HFFc6 (cell line): ENCODE measurements at regions not wholly inside any gene's neighbourhood (a gene's known extent, or its start where the extent isn't known, plus 50 kb on each side); places are given as distances from the start of the nearest gene placed in this dataset.

ENCODE experiments used
- DNase-seq: peaks from one replicate; pipeline ENCODE4 v3.0.0-alpha.2; 2018
- H3K27ac Mint-ChIP-seq: 2 replicates; pipeline ENCODE4 v1.8.0; 2020; ENCODE audit warnings: mild to moderate bottlenecking, mixed read lengths
- H3K27me3 Mint-ChIP-seq: 2 replicates; pipeline ENCODE4 v1.8.0; 2021; ENCODE audit warnings: mild to moderate bottlenecking, moderate library complexity, mixed read lengths; ENCODE audit not compliant: insufficient read depth
- H3K36me3 Mint-ChIP-seq: 2 replicates; pipeline ENCODE4 v1.8.0; 2021; ENCODE audit warnings: low read depth, mixed read lengths
- H3K4me1 Mint-ChIP-seq: 2 replicates; pipeline ENCODE4 v1.8.0; 2020; ENCODE audit warnings: low read depth, mixed read lengths
- H3K4me3 Mint-ChIP-seq: 2 replicates; pipeline ENCODE4 v1.8.0; 2020; ENCODE audit warnings: mild to moderate bottlenecking, moderate library complexity, mixed read lengths
- H3K9me3 Mint-ChIP-seq: 2 replicates; pipeline ENCODE4 v1.8.0; 2020; ENCODE audit warnings: mild to moderate bottlenecking, mixed read lengths
- TF ChIP-seq, protein P1 (sequence below): fragments of 200-600 bp; sonication (generic); IDR thresholded peaks from 2 replicates; pipeline ENCODE4 v1.5.0; 2021; ENCODE audit warnings: antibody characterized with exemption, mild to moderate bottlenecking

DNA sequence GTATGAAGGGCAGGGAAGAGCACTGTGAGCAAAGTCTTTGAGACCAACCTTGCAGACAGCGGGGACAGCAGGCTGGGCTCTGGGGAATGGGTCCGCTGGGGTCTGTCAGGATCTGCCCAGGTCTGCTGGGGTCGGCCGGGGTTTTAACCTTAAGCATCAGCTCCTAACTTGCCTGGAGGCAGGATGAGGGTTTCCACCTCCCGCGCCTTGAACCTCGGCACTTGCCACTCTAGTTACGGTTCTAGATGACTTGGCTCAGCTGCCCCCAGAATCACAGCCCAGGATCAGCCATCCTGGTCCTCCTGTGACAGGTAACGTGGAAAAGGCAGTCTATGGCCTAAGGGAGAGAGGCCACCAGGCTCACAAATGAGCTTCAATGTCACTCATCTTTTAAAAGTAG lies 50.4 kb upstream of the CACUL1 start:
- no peak for DNase-seq
- Mint-ChIP-seq H3K4me1 (no peaks in the 10 kb centered on the region), H3K4me3 (no peak overlapping the region), H3K27me3 (peaks cover 37% of the 10 kb centered on the region), H3K27ac (no peak overlapping the region), H3K9me3 (no peaks in the 10 kb centered on the region), H3K36me3 (no peaks in the 10 kb centered on the region)
- TF ChIP-seq, protein P1, sequence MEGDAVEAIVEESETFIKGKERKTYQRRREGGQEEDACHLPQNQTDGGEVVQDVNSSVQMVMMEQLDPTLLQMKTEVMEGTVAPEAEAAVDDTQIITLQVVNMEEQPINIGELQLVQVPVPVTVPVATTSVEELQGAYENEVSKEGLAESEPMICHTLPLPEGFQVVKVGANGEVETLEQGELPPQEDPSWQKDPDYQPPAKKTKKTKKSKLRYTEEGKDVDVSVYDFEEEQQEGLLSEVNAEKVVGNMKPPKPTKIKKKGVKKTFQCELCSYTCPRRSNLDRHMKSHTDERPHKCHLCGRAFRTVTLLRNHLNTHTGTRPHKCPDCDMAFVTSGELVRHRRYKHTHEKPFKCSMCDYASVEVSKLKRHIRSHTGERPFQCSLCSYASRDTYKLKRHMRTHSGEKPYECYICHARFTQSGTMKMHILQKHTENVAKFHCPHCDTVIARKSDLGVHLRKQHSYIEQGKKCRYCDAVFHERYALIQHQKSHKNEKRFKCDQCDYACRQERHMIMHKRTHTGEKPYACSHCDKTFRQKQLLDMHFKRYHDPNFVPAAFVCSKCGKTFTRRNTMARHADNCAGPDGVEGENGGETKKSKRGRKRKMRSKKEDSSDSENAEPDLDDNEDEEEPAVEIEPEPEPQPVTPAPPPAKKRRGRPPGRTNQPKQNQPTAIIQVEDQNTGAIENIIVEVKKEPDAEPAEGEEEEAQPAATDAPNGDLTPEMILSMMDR = no peak

DNA sequence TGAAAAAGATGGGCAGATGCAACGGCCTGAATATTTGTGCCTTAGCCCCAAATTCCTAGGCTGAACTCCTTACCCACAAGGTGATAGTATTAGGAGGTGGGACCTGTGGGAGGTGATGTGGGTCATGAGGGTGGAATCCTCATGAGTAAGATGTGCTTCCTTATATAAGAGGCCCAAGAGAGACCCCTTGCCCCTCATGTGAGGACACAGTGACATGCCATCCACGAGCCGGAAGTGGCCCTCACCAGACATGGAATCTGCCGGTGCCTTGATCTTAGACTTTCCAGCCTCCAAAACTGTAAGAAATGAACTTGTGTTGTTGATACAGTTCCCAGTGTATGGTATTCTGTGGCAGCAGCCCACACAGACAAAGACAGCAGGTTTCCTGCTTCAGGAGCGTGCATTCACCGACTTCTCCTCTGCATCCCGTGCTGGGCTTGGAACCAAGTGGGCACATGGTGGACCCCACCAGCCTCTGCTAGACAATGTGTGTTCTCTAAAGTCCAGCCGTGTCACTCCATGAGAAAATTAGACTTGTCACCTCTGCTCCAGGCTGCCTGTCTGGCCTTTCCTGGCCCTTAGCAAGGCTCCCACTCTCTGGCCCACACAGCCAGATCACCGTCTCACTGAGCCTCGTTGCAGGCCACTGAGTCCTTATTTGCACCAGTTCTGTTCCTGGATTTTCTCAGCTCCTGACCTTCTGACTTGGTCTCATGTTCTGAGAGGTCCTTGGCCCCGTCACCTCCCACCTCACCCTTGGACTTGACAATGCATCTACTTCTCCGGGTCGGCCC lies 52.9 kb upstream of the CACUL1 start:
- Mint-ChIP-seq H3K9me3 (no peaks in the 10 kb centered on the region), H3K27me3 (peaks cover 46% of the 10 kb centered on the region), H3K4me1 (no peaks in the 10 kb centered on the region), H3K4me3 (no peak overlapping the region), H3K27ac (no peak overlapping the region), H3K36me3 (no peaks in the 10 kb centered on the region)
- no peak for DNase-seq
- TF ChIP-seq, protein P1 = no peak

DNA sequence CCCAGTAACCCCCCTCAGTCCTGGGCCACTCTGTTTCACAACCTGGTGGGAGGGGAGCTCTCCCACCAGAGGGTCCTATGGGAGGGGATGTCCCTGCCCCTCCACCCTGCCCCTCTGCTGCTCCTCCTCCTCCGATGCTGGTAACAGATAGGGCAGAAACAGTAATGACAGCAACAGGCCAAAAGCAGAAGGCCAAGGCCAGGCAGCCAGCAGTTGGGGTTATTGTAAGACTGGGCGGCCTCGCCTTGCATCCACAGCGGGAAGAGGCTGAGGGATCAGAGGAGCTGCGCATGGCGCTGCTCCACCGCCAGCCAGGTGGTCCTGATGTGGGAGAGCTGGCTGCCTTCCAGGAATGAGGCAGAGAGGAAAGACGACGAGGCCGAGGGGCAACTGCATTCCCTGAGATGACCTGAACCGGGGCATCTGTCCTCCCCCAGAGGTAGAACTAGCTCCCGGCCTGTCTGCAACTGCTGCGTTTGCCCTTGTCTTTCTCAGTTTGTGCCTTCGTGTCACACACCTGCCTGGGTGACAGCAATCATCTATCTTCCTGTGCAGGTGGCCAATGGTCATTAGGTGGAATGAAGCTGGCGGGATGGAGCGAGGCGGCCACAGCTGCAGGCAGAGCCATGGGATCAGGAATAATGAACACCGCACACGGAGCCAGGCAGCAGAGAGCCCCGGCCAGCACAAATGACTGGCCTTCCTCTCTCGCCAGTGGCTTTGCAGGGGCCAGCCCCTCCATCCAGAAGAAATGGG lies 54.0 kb upstream of the CACUL1 start:
- Mint-ChIP-seq H3K27me3 (peaks cover 47% of the 10 kb centered on the region), H3K4me3 (no peak overlapping the region), H3K9me3 (no peaks in the 10 kb centered on the region), H3K27ac (no peak overlapping the region), H3K4me1 (no peaks in the 10 kb centered on the region), H3K36me3 (no peaks in the 10 kb centered on the region)
- TF ChIP-seq, protein P1 = no peak
- DNase-seq = no peak

DNA sequence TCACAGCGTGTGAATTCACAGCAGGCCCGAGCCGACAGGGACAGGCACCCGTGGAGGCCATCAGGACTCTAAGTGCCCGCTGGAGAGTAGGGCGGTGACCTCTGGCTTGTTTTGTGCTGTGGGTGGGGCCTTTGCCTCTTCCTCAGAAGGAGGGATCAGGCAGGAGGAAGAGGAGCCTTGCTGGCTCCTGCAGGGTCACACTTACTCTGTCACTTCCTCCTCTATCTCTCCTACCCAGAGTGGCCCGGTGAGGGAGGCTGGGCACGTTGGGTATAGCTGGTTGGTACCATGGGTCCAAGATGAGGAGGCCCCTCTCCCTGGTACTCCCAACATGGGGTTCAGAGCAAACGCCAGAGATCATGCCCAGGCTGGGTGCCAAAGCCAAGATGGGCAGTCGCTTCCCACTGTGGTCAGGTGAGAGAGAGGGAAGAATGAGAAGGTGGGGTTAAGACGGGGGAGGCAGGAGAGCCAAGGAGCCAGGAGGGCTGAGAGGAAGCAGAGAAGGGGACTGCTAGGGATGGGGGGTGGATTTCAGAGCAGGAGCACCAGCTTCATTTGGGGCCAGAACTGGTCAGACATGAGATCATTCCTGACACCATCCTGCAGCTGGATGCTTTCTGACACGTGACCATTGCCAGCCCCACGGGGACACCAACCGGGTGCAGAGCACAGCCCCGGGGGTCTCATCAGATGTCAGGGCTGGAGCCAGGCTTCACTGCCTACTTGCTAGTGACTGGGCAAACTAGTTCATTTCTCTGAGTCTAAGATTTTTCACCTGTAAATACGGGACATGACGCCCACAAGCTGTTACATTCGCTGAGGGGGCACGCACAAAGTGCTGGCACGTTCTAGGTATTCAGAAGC lies 54.8 kb upstream of the CACUL1 start:
- H3K27me3 Mint-ChIP-seq = peaks cover 50% of the 10 kb centered on the region
- TF ChIP-seq, protein P1 = no peak
- no peaks in the 10 kb centered on the region for H3K36me3 Mint-ChIP-seq

DNA sequence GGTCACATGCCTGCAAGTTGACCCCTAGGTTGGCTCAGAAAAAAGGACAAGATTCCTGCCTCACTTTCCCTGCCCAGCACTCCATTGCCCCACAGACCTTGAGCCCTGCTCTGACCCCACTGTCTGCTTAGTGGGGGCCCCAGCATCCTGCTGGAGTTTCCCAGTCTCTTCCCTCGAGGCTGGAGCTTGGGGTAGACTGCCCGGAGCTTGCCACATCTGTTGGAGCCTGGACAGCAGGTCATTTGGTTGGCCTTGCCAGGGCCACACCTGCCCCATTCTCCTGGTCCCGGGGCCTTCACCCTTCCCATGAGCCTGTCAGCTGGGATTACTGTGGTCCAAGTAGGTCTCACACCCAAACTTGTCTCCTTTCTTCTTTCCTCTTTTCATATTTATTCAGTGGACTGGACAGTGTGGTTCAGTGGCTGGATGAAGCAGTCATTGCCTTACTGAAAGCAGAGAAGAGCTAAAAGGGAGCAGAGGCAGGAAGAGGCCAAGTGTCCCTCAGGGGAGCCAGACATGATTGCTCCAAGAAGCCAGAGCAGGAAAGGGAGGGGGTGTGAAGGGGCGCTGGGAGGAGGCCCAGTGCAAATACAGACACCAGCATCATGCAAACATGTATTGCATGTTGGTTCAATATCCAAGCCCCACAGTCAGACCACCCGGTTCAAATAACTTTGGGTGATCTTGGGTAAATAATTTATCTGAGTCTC lies 56.2 kb upstream of the CACUL1 start:
- Mint-ChIP-seq H3K27ac (no peak overlapping the region), H3K4me3 (no peak overlapping the region), H3K4me1 (no peaks in the 10 kb centered on the region), H3K36me3 (no peaks in the 10 kb centered on the region), H3K9me3 (no peaks in the 10 kb centered on the region), H3K27me3 (peaks cover 45% of the 10 kb centered on the region)
- DNase-seq = no peak
- TF ChIP-seq, protein P1 = no peak

More for the DNA sequence above, 54.8 kb upstream of the CACUL1 start:
- Mint-ChIP-seq H3K27ac (no peak overlapping the region), H3K4me1 (no peaks in the 10 kb centered on the region), H3K4me3 (no peak overlapping the region), H3K9me3 (no peaks in the 10 kb centered on the region)
- no peak for DNase-seq
